Activated naive CD4-positive, alpha-beta T cell treated with anti-CD3 and anti-CD28 coated beads for 36 hours (primary cell): ENCODE measurements at regions not wholly inside any gene's neighbourhood (a gene's known extent, or its start where the extent isn't known, plus 50 kb on each side); places are given as distances from the start of the nearest gene placed in this dataset.

Experiments used
- CTCF ChIA-PET: fragments of 350-600 bp; sonication (Branson Sonifier 250); formaldehyde crosslinking; loops from one replicate; lab custom pipeline; 2021; ENCODE audit warnings: antibody characterized with exemption; lab: Charles Lee
- DNase-seq: peaks from one replicate; pipeline ENCODE4 v3.0.0-alpha.2; 2020
- H3K27ac Mint-ChIP-seq: one replicate; pipeline ENCODE4 v1.8.0; 2021; ENCODE audit warnings: mild to moderate bottlenecking, mixed read lengths
- H3K27me3 Mint-ChIP-seq: one replicate; pipeline ENCODE4 v1.8.0; 2021; ENCODE audit warnings: low read depth, mixed read lengths
- H3K36me3 Mint-ChIP-seq: one replicate; pipeline ENCODE4 v1.8.0; 2021; ENCODE audit warnings: low read depth, mixed read lengths
- H3K4me1 Mint-ChIP-seq: one replicate; pipeline ENCODE4 v1.8.0; 2021; ENCODE audit warnings: low read depth, mixed read lengths
- H3K4me3 Mint-ChIP-seq: one replicate; pipeline ENCODE4 v1.8.0; 2021; ENCODE audit warnings: mild to moderate bottlenecking, moderate library complexity, mixed read lengths
- H3K9me3 Mint-ChIP-seq: one replicate; pipeline ENCODE4 v1.8.0; 2021; ENCODE audit warnings: mixed read lengths
- intact Hi-C: fragments of 100-400 bp; cut with micrococcal nuclease; formaldehyde crosslinking; loops from one replicate; pipeline ENCODE4 v1.15.1; 2023

- Mint-ChIP-seq H3K4me1 (peaks cover 10% of the 10 kb centered on the region), H3K27ac (no peak overlapping the region), H3K36me3 (no peaks in the 10 kb centered on the region), H3K4me3 (no peak overlapping the region), H3K27me3 (no peaks in the 10 kb centered on the region), H3K9me3 (no peaks in the 10 kb centered on the region)
- intact Hi-C loops = loop anchor here (5.0 kb wide), 1 partner anchor 59 kb away; no protein-coding TSS in a partner anchor
- CTCF ChIA-PET = no interaction called here
- DNase-seq = no peak
These were observed 264.1 kb downstream of the CDC5L start for GRCh38 chr6:44651604-44652003.

DNA sequence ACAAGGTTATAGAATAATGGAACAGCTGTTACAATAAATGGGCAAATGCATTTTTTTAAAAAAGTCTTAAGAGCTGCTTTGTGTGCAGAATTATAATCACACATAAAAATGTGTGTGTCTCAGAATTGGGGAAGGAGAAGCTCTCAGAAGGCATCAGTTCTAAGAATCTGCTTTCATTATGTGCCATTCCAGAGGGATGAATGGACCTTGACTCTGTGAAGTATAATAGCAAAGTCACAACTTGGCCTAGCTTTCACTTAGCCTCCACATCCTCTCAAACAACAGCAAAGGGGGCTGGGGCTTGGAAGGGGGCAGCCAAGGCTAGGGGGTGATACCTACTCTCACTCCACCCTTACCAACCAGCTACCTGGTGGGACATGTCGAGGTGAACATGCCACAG is 265.0 kb downstream of the CDC5L start:
- Mint-ChIP-seq H3K4me3 (no peak overlapping the region), H3K27ac (no peak overlapping the region), H3K27me3 (no peaks in the 10 kb centered on the region), H3K9me3 (no peaks in the 10 kb centered on the region), H3K4me1 (peaks cover 10% of the 10 kb centered on the region), H3K36me3 (no peaks in the 10 kb centered on the region)
- CTCF ChIA-PET = interaction anchor here (1.6 to 2.5 kb wide), 2 partner anchors 22 to 177 kb away, joined by 7 to 11 read pairs; no protein-coding TSS in a partner anchor
- DNase-seq = no peak
- intact Hi-C loops = loop anchor here (5.0 kb wide), 1 partner anchor 60 kb away; no protein-coding TSS in a partner anchor

GRCh38 chr6:44653091-44653490 is 265.6 kb downstream of the CDC5L start:
- DNase-seq = no peak
- no peak overlapping the region for H3K27ac Mint-ChIP-seq
- H3K4me3 Mint-ChIP-seq = no peak overlapping the region
- H3K27me3 Mint-ChIP-seq = no peaks in the 10 kb centered on the region
- intact Hi-C loops = loop anchor here (5.0 kb wide), 1 partner anchor 61 kb away; no protein-coding TSS in a partner anchor
- H3K4me1 Mint-ChIP-seq = peaks cover 10% of the 10 kb centered on the region
- no peaks in the 10 kb centered on the region for H3K9me3 Mint-ChIP-seq
- CTCF ChIA-PET = interaction anchor here (0.6 to 4.8 kb wide), 8 partner anchors 11 to 1269 kb away, joined by 3 to 42 read pairs (median 5); no protein-coding TSS in a partner anchor
- no peaks in the 10 kb centered on the region for H3K36me3 Mint-ChIP-seq

DNA sequence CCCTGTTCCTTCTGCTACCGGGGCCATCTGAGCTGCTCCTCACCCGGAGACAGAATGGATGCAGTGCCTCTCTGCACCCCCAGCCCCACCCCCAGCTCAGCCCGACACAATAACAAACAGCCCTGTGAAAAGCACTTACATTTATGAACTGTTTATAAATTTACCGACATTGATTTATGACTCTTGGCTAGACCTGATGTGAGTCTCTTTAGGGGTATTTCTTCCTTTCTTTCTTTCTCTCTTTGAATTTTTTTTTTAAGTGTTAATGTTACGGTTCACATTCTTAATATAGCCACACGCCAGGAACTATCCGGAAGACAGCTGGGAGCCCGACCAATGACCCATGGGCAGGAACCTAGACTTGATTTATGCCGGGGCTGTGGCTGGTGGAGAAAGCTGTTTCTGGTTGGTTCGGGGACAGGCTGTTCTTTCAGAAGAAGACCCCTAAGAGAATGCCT is 266.3 kb downstream of the CDC5L start:
- Mint-ChIP-seq H3K9me3 (peaks cover 3% of the 10 kb centered on the region), H3K4me1 (peaks cover 10% of the 10 kb centered on the region), H3K27ac (no peak overlapping the region), H3K4me3 (no peak overlapping the region), H3K36me3 (no peaks in the 10 kb centered on the region), H3K27me3 (no peaks in the 10 kb centered on the region)
- intact Hi-C loops = loop anchor here (2.0 to 5.0 kb wide), 2 partner anchors 61 to 179 kb away; no protein-coding TSS in a partner anchor
- CTCF ChIA-PET = interaction anchor here (0.5 to 4.8 kb wide), 10 partner anchors 9 to 1268 kb away, joined by 3 to 42 read pairs (median 4); no protein-coding TSS in a partner anchor
- no peak for DNase-seq

GRCh38 chr6:44655412-44656342 is 268.2 kb downstream of the CDC5L start:
- DNase-seq = peak; percentile 81
- H3K4me1 Mint-ChIP-seq = peaks cover 10% of the 10 kb centered on the region
- peaks cover 3% of the 10 kb centered on the region for H3K9me3 Mint-ChIP-seq
- CTCF ChIA-PET = interaction anchor here (0.5 to 4.8 kb wide), 31 partner anchors 8 to 1332 kb away, joined by 3 to 42 read pairs (median 3); no protein-coding TSS in a partner anchor
- peak overlapping the region; percentile 62 for H3K27ac Mint-ChIP-seq
- peak overlapping the region; percentile 38 for H3K4me3 Mint-ChIP-seq
- H3K36me3 Mint-ChIP-seq = no peaks in the 10 kb centered on the region
- intact Hi-C loops = loop anchor here (1.0 to 2.0 kb wide), 8 partner anchors 25 to 1268 kb away; no protein-coding TSS in a partner anchor
- no peaks in the 10 kb centered on the region for H3K27me3 Mint-ChIP-seq

DNA sequence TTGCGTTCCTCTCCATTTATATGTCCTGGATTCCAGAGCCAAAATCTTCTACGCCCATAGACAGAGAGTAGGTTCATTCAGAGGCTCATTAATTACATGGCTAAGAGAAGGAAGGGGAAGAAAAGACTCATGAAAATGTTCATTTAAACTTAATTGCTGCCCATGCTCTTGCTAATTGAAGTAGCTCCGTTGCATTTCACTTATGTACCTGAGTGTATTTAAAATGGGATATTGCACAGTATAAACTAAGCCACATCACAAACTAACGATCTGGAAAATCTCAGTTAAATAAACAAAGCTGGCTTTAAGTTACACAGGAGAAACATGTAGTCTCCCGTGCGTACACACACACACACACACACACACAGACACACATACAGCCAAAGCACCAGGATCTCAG is 269.2 kb downstream of the CDC5L start:
- Mint-ChIP-seq H3K27me3 (no peaks in the 10 kb centered on the region), H3K27ac (no peak overlapping the region), H3K4me3 (no peak overlapping the region), H3K4me1 (peaks cover 10% of the 10 kb centered on the region), H3K9me3 (peaks cover 3% of the 10 kb centered on the region), H3K36me3 (no peaks in the 10 kb centered on the region)
- CTCF ChIA-PET = interaction anchor here (0.8 to 4.8 kb wide), 12 partner anchors 8 to 1265 kb away, joined by 3 to 42 read pairs (median 5); no protein-coding TSS in a partner anchor
- intact Hi-C loops = loop anchor here (2.0 kb wide), 1 partner anchor 718 kb away; no protein-coding TSS in a partner anchor
- no peak for DNase-seq

- DNase-seq = no peak
- H3K4me3 Mint-ChIP-seq = no peak overlapping the region
- no peaks in the 10 kb centered on the region for H3K36me3 Mint-ChIP-seq
- H3K9me3 Mint-ChIP-seq = peaks cover 3% of the 10 kb centered on the region
- H3K27ac Mint-ChIP-seq = no peak overlapping the region
- intact Hi-C loops = loop anchor here (2.0 kb wide), 1 partner anchor 717 kb away; no protein-coding TSS in a partner anchor
- H3K27me3 Mint-ChIP-seq = no peaks in the 10 kb centered on the region
- peaks cover 10% of the 10 kb centered on the region for H3K4me1 Mint-ChIP-seq
- CTCF ChIA-PET = interaction anchor here (0.8 to 4.8 kb wide), 7 partner anchors 11 to 1265 kb away, joined by 3 to 42 read pairs (median 4); no protein-coding TSS in a partner anchor
These were observed 269.8 kb downstream of the CDC5L start for GRCh38 chr6:44657206-44657819.

- CTCF ChIA-PET = interaction anchor here (1.3 kb wide), 1 partner anchor 28 kb away, joined by 4 read pairs; no protein-coding TSS in a partner anchor
- no peak for DNase-seq
- no peaks in the 10 kb centered on the region for H3K36me3 Mint-ChIP-seq
- peaks cover 3% of the 10 kb centered on the region for H3K9me3 Mint-ChIP-seq
- H3K4me1 Mint-ChIP-seq = peaks cover 10% of the 10 kb centered on the region
- intact Hi-C loops = no loop called here
- no peak overlapping the region for H3K27ac Mint-ChIP-seq
- H3K4me3 Mint-ChIP-seq = no peak overlapping the region
- H3K27me3 Mint-ChIP-seq = no peaks in the 10 kb centered on the region
These were observed 271.1 kb downstream of the CDC5L start for GRCh38 chr6:44658571-44658970.

- Mint-ChIP-seq H3K4me3 (no peak overlapping the region), H3K27me3 (no peaks in the 10 kb centered on the region), H3K9me3 (peaks cover 3% of the 10 kb centered on the region), H3K36me3 (no peaks in the 10 kb centered on the region), H3K27ac (no peak overlapping the region), H3K4me1 (peaks cover 6% of the 10 kb centered on the region)
- intact Hi-C loops = no loop called here
- CTCF ChIA-PET = interaction anchor here (1.6 kb wide), 1 partner anchor 1055 kb away, joined by 4 read pairs; no protein-coding TSS in a partner anchor
- DNase-seq = no peak
These were observed 272.2 kb downstream of the CDC5L start for GRCh38 chr6:44659726-44660125.

DNA sequence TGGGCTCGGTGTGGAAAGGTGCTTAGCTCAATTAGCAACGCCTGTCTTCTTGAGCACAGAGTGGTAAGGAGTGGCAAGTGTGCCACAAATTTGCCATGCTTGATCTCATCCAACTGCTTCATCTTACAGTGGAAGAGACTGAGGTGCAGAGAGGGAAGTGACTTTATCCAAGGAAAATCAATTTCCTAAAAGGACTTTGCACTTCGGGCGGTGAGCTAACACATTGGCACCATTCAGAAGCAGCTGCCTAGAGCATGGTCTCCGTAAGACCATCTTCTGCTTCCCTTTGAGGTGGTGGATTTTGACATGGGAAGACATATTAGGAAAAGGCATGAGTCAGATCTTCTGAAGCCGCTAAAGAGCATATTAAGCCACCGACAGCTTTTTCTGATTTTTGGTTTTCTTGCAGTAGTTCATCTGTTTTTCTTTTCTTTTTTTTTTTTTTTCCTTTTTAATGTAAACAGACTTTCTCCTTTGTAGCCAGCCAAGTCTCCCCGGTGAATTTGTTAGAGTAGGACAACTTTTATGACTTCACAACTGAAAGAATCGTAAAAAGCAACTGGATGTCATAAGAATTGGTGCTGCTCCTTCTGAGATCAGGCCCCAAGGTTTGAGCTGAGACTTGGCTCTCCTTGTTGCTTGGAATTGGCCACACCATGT is 273.2 kb downstream of the CDC5L start:
- DNase-seq = no peak
- H3K27ac Mint-ChIP-seq = no peak overlapping the region
- no peaks in the 10 kb centered on the region for H3K4me1 Mint-ChIP-seq
- intact Hi-C loops = no loop called here
- H3K9me3 Mint-ChIP-seq = peaks cover 3% of the 10 kb centered on the region
- CTCF ChIA-PET = interaction anchor here (1.6 kb wide), 1 partner anchor 1054 kb away, joined by 4 read pairs; no protein-coding TSS in a partner anchor
- no peak overlapping the region for H3K4me3 Mint-ChIP-seq
- H3K36me3 Mint-ChIP-seq = no peaks in the 10 kb centered on the region
- H3K27me3 Mint-ChIP-seq = no peaks in the 10 kb centered on the region

GRCh38 chr6:44661221-44662008 is 273.9 kb downstream of the CDC5L start:
- H3K27ac Mint-ChIP-seq = no peak overlapping the region
- CTCF ChIA-PET = no interaction called here
- H3K27me3 Mint-ChIP-seq = no peaks in the 10 kb centered on the region
- no peak overlapping the region for H3K4me3 Mint-ChIP-seq
- DNase-seq = no peak
- no peaks in the 10 kb centered on the region for H3K4me1 Mint-ChIP-seq
- no peaks in the 10 kb centered on the region for H3K36me3 Mint-ChIP-seq
- H3K9me3 Mint-ChIP-seq = peaks cover 3% of the 10 kb centered on the region
- intact Hi-C loops = no loop called here
